ENCODE measurements at regions not wholly inside any gene's neighbourhood (a gene's known extent, or its start where the extent isn't known, plus 50 kb on each side); places are given as distances from the start of the nearest gene placed in this dataset.

GRCh38 chr2:155023674-155024073 lies 325.2 kb downstream of the KCNJ3 start:
- H2BK5ac ChIP-seq (ENCODE audit: low read depth, low read length, poor library complexity, severe bottlenecking) = no peak overlapping the region
- no peak overlapping the region for H3K4ac ChIP-seq (ENCODE audit: low read depth in 1 of 2, low read length in 2 of 2)

GRCh38 chr2:155022531-155022930 lies 324.0 kb downstream of the KCNJ3 start:
- Histone ChIP-seq H2BK5ac (ENCODE audit: low read depth, low read length, poor library complexity, severe bottlenecking) (no peak overlapping the region), H3K36me3 (ENCODE audit: control insufficient read depth in 1 of 2, insufficient read depth in 2 of 2, low read depth in 1 of 2, low read length in 2 of 2) (no peaks in the 10 kb centered on the region), H4K8ac (ENCODE audit: low read length) (no peak overlapping the region), H3K18ac (ENCODE audit: low read depth in 1 of 2, low read length in 2 of 2) (no peak overlapping the region), H3K23ac (ENCODE audit: low read length in 2 of 2) (no peak overlapping the region), H3K4me2 (ENCODE audit: low read length, poor library complexity, severe bottlenecking) (no peak overlapping the region), H2BK15ac (ENCODE audit: low read depth, poor library complexity, severe bottlenecking) (no peak overlapping the region), H3K4me1 (ENCODE audit: control insufficient read depth, insufficient read depth, low read depth, low read length) (no peaks in the 10 kb centered on the region), H2AK5ac (ENCODE audit: low read length, severe bottlenecking) (no peak overlapping the region), H3K4me3 (ENCODE audit: insufficient read depth in 1 of 2, low read depth in 1 of 2, low read length in 2 of 2) (no peak overlapping the region), H3K14ac (ENCODE audit: low read length in 2 of 2) (no peak overlapping the region), H2BK12ac (ENCODE audit: low read length in 2 of 2) (no peak overlapping the region), H3K27me3 (ENCODE audit: control insufficient read depth in 1 of 2, insufficient read depth in 1 of 2, low read length in 2 of 2) (no peaks in the 10 kb centered on the region), H2AFZ (ENCODE audit: low read depth, low read length) (no peak overlapping the region), H3K27ac (ENCODE audit: low read length, poor library complexity, severe bottlenecking) (no peak overlapping the region), H3K79me1 (replicated peaks; ENCODE audit: low read length, poor library complexity, severe bottlenecking) (no peaks in the 10 kb centered on the region), H3K9ac (ENCODE audit: low read length) (no peak overlapping the region), H3K4ac (ENCODE audit: low read depth in 1 of 2, low read length in 2 of 2) (no peak overlapping the region), H4K91ac (ENCODE audit: low read length) (no peak overlapping the region), H3K9me3 (ENCODE audit: control insufficient read depth, low read length) (no peaks in the 10 kb centered on the region), H2BK120ac (ENCODE audit: low read depth, low read length) (no peak overlapping the region)
- DNase-seq = no peak

More at GRCh38 chr2:155023674-155024073, 325.2 kb downstream of the KCNJ3 start:
- H3K9me3 ChIP-seq (ENCODE audit: control insufficient read depth, low read length) = no peaks in the 10 kb centered on the region
- no peak overlapping the region for H4K8ac ChIP-seq (ENCODE audit: low read length)
- H2AK5ac ChIP-seq (ENCODE audit: low read length, severe bottlenecking) = no peak overlapping the region
- H3K4me3 ChIP-seq (ENCODE audit: insufficient read depth in 1 of 2, low read depth in 1 of 2, low read length in 2 of 2) = no peak overlapping the region
- no peaks in the 10 kb centered on the region for H3K36me3 ChIP-seq (ENCODE audit: control insufficient read depth in 1 of 2, insufficient read depth in 2 of 2, low read depth in 1 of 2, low read length in 2 of 2)
- no peak overlapping the region for H4K91ac ChIP-seq (ENCODE audit: low read length)
- no peak for DNase-seq
- H3K27ac ChIP-seq (ENCODE audit: low read length, poor library complexity, severe bottlenecking) = no peak overlapping the region
- H2BK12ac ChIP-seq (ENCODE audit: low read length in 2 of 2) = no peak overlapping the region
- H2BK120ac ChIP-seq (ENCODE audit: low read depth, low read length) = no peak overlapping the region
- WGBS = 83% methylated on average over 1 of the region's 1 CpG
- no peaks in the 10 kb centered on the region for H3K4me1 ChIP-seq (ENCODE audit: control insufficient read depth, insufficient read depth, low read depth, low read length)
- H3K14ac ChIP-seq (ENCODE audit: low read length in 2 of 2) = no peak overlapping the region
- no peaks in the 10 kb centered on the region for H3K79me1 ChIP-seq (replicated peaks; ENCODE audit: low read length, poor library complexity, severe bottlenecking)
- no peaks in the 10 kb centered on the region for H3K27me3 ChIP-seq (ENCODE audit: control insufficient read depth in 1 of 2, insufficient read depth in 1 of 2, low read length in 2 of 2)
- H3K4me2 ChIP-seq (ENCODE audit: low read length, poor library complexity, severe bottlenecking) = no peak overlapping the region
- no peak overlapping the region for H3K18ac ChIP-seq (ENCODE audit: low read depth in 1 of 2, low read length in 2 of 2)
- no peak overlapping the region for H3K9ac ChIP-seq (ENCODE audit: low read length)
- no peak overlapping the region for H3K23ac ChIP-seq (ENCODE audit: low read length in 2 of 2)
- H2AFZ ChIP-seq (ENCODE audit: low read depth, low read length) = no peak overlapping the region
- no peak overlapping the region for H2BK15ac ChIP-seq (ENCODE audit: low read depth, poor library complexity, severe bottlenecking)

- no CpG with 5 or more reads among the region's 1 CpG for WGBS
Measured at GRCh38 chr2:155021618-155022017, 323.1 kb downstream of the KCNJ3 start.

GRCh38 chr2:155020246-155020645 lies 321.8 kb downstream of the KCNJ3 start:
- H3K27ac ChIP-seq (ENCODE audit: low read length, poor library complexity, severe bottlenecking) = no peak overlapping the region
- no peaks in the 10 kb centered on the region for H3K36me3 ChIP-seq (ENCODE audit: control insufficient read depth in 1 of 2, insufficient read depth in 2 of 2, low read depth in 1 of 2, low read length in 2 of 2)
- H3K18ac ChIP-seq (ENCODE audit: low read depth in 1 of 2, low read length in 2 of 2) = no peak overlapping the region
- no peak overlapping the region for H2BK120ac ChIP-seq (ENCODE audit: low read depth, low read length)
- no peaks in the 10 kb centered on the region for H3K9me3 ChIP-seq (ENCODE audit: control insufficient read depth, low read length)
- H3K27me3 ChIP-seq (ENCODE audit: control insufficient read depth in 1 of 2, insufficient read depth in 1 of 2, low read length in 2 of 2) = no peaks in the 10 kb centered on the region
- no peak overlapping the region for H3K9ac ChIP-seq (ENCODE audit: low read length)
- no peak overlapping the region for H3K4me3 ChIP-seq (ENCODE audit: insufficient read depth in 1 of 2, low read depth in 1 of 2, low read length in 2 of 2)
- no peaks in the 10 kb centered on the region for H3K79me1 ChIP-seq (replicated peaks; ENCODE audit: low read length, poor library complexity, severe bottlenecking)
- H3K4ac ChIP-seq (ENCODE audit: low read depth in 1 of 2, low read length in 2 of 2) = no peak overlapping the region
- 64% methylated on average over 1 of the region's 1 CpG for WGBS
- H3K4me2 ChIP-seq (ENCODE audit: low read length, poor library complexity, severe bottlenecking) = no peak overlapping the region
- H2BK12ac ChIP-seq (ENCODE audit: low read length in 2 of 2) = no peak overlapping the region
- H2AFZ ChIP-seq (ENCODE audit: low read depth, low read length) = no peak overlapping the region
- no peak overlapping the region for H3K14ac ChIP-seq (ENCODE audit: low read length in 2 of 2)
- H4K8ac ChIP-seq (ENCODE audit: low read length) = no peak overlapping the region
- H3K23ac ChIP-seq (ENCODE audit: low read length in 2 of 2) = no peak overlapping the region
- no peaks in the 10 kb centered on the region for H3K4me1 ChIP-seq (ENCODE audit: control insufficient read depth, insufficient read depth, low read depth, low read length)
- no peak overlapping the region for H2AK5ac ChIP-seq (ENCODE audit: low read length, severe bottlenecking)
- no peak overlapping the region for H2BK5ac ChIP-seq (ENCODE audit: low read depth, low read length, poor library complexity, severe bottlenecking)
- no peak overlapping the region for H4K91ac ChIP-seq (ENCODE audit: low read length)
- no peak for DNase-seq
- H2BK15ac ChIP-seq (ENCODE audit: low read depth, poor library complexity, severe bottlenecking) = no peak overlapping the region

More at GRCh38 chr2:155021618-155022017, 323.1 kb downstream of the KCNJ3 start:
- Histone ChIP-seq H3K4me2 (ENCODE audit: low read length, poor library complexity, severe bottlenecking) (no peak overlapping the region), H3K4me3 (ENCODE audit: insufficient read depth in 1 of 2, low read depth in 1 of 2, low read length in 2 of 2) (no peak overlapping the region), H3K9me3 (ENCODE audit: control insufficient read depth, low read length) (no peaks in the 10 kb centered on the region), H2BK12ac (ENCODE audit: low read length in 2 of 2) (no peak overlapping the region), H4K8ac (ENCODE audit: low read length) (no peak overlapping the region), H3K4ac (ENCODE audit: low read depth in 1 of 2, low read length in 2 of 2) (no peak overlapping the region), H2BK120ac (ENCODE audit: low read depth, low read length) (no peak overlapping the region), H2BK15ac (ENCODE audit: low read depth, poor library complexity, severe bottlenecking) (no peak overlapping the region), H3K27me3 (ENCODE audit: control insufficient read depth in 1 of 2, insufficient read depth in 1 of 2, low read length in 2 of 2) (no peaks in the 10 kb centered on the region), H3K18ac (ENCODE audit: low read depth in 1 of 2, low read length in 2 of 2) (no peak overlapping the region), H4K91ac (ENCODE audit: low read length) (no peak overlapping the region), H3K23ac (ENCODE audit: low read length in 2 of 2) (no peak overlapping the region), H3K36me3 (ENCODE audit: control insufficient read depth in 1 of 2, insufficient read depth in 2 of 2, low read depth in 1 of 2, low read length in 2 of 2) (no peaks in the 10 kb centered on the region), H2AFZ (ENCODE audit: low read depth, low read length) (no peak overlapping the region), H2AK5ac (ENCODE audit: low read length, severe bottlenecking) (no peak overlapping the region), H3K27ac (ENCODE audit: low read length, poor library complexity, severe bottlenecking) (no peak overlapping the region), H3K14ac (ENCODE audit: low read length in 2 of 2) (no peak overlapping the region), H2BK5ac (ENCODE audit: low read depth, low read length, poor library complexity, severe bottlenecking) (no peak overlapping the region), H3K79me1 (replicated peaks; ENCODE audit: low read length, poor library complexity, severe bottlenecking) (no peaks in the 10 kb centered on the region), H3K4me1 (ENCODE audit: control insufficient read depth, insufficient read depth, low read depth, low read length) (no peaks in the 10 kb centered on the region), H3K9ac (ENCODE audit: low read length) (no peak overlapping the region)
- DNase-seq = no peak
